ENCODE measurements at regions not wholly inside any gene's neighbourhood (a gene's known extent, or its start where the extent isn't known, plus 50 kb on each side); places are given as distances from the start of the nearest gene placed in this dataset.
"Not testable (repeated sequence)": the region's sequence is repeated elsewhere in the genome, so short reads cannot be mapped to it uniquely, and the experiment has no call there.

DNA sequence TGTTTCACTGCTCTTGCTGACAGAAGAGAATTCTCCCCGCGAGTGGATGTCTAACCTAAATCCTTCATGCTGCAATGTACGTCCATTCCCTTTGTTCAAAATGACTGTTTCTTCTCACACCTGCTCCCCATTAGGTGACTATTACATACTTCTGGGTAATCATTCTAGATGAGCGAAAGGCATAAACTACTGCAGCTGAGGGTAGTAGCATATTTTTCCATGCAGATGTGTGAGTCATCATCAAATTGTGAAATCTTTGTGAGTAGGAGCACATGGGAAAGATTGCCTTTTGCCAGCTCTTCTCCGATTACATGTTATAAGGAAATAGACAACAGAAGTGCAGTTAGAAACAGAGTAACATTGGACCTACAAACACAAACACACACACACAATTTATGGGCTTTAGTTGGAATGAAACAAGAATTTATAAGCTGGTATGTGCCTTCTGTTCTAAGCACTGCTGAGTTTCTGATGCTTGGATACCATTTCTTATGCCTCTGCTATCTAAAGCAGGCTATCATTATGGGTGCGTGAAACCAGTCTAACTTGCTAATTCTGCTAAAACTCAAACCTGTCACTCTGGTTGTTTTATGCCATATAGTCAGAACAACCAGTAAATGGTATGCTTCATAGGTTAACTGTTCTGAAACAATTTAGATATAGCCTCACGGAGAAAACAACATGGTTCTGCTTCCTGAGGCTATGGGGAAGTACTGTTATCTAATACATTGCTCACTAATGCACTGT, 346.9 kb upstream of the PSMD7 start:
- DNase-seq (ENCODE audit: low read depth) = no peak

GRCh38 chr16:73945631-73946030, 351.0 kb upstream of the PSMD7 start:
- DNase-seq (ENCODE audit: low read depth) = no peak

DNA sequence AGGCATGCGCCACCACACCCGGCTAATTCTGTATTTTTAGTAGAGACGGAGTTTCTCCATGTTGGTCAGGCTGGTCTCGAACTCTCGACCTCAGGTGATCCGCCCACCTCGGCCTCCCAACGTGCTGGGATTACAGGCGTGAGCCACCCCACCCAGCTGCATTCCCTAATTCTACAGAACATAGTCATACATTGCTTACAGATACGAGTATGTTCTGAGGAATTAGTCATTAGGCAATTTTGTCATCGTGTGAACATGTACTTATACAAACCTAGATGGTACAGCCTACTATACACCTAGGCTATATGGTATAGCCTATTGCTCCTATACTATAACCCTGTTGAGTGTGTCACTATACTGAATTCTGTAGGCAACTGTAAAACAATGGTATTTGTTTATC, 353.4 kb upstream of the PSMD7 start:
- DNase-seq (ENCODE audit: low read depth) = not testable (repeated sequence)

GRCh38 chr16:73940786-73941185, 355.8 kb upstream of the PSMD7 start:
- not testable (repeated sequence) for DNase-seq (ENCODE audit: low read depth)

DNA sequence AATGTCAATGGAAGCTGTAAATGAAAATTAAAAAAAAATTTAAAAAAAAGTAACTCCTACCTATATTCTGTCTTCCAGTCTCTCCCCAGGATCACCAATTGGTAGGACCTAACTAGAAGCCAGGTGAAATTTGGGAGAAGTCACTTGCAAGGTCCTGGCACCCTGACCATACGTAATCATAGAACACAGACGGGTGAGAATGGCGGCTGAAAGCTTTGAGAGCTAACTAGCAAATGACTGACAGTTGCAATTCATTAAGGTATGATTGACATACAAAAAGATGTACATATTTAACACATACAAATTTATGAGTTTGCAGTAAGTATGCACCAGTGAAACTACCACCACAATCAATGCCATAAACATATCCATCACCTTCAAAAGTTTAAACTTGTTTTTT, 372.7 kb upstream of the PSMD7 start:
- no peak for DNase-seq (ENCODE audit: low read depth)

GRCh38 chr16:73921295-73921694, 375.3 kb upstream of the PSMD7 start:
- no peak for DNase-seq (ENCODE audit: low read depth)

DNA sequence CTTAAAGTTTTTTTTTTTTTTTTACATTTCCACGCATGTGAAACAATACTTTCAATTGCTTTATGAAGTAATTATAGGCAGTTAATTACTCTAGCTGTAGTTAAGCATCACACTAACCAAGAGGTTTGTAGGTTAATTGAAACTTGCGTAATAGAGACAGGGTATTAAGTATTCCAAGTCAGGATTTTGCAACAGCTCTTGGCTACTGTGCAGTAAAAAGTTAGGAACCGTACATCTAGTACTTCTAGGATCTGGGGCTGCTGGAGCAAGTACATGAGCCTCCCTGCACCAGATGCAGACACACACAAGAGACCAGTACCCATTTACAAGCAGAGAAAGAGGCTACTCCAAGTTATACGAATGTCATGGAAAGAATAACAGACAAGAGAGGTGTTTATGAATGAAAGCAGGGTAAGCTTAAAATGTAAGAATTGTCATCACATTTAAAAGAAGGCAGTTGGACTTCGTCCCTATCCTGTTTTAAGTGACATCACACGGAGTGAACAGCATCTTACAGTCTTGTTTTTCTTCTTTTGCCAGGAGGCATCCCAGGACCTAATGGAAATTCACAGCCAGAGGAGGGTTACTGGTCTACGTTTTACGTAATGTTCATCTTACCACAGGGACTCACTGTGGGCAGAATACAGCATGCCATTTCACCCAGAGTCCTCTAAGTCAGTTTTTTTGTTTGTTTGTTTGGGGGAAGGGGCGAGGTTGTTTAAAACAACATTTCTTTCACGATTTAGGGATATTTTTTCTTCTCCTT, 379.6 kb upstream of the PSMD7 start:
- DNase-seq (ENCODE audit: low read depth) = no peak

DNA sequence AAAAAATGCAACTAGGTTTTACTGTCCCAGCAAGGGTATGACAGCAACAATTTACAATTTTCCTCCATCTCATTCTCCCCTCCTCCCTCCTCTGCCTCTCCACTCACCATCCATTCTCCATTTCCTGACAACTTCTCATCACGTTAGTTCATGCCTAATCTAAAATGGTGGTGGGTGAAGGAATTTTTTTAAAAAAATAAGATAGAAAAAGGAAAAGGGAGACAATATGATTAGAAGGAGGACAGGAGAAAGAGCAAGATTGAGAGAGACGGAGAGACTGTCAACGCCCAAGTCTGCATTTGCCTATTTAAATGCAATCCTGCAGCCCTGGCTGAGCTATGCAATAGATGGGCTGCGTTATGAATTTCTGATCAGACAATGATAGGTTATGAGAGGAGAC, 380.7 kb upstream of the PSMD7 start:
- no peak for DNase-seq (ENCODE audit: low read depth)

GRCh38 chr16:73915140-73915539, 381.5 kb upstream of the PSMD7 start:
- no peak for DNase-seq (ENCODE audit: low read depth)

DNA sequence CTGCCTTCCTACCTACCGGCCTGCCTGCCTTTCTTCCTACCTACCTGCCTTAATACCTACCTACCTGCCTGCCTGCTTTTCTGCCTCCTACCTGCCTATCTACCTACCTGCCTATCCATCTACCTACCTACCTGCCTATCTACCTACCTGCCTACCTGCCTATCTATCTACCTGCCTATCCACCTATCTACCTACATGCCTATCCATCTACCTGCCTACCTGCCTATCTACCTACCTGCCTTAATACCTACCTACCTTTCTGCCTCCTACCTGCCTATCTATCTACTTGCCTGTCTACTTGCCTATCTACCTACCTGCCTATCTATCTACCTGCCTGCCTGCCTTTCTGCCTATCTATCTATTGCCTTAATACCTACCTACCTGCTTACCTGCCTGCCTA, 383.8 kb upstream of the PSMD7 start:
- no peak for DNase-seq (ENCODE audit: low read depth)

- no peak for DNase-seq (ENCODE audit: low read depth)
Measured at GRCh38 chr16:73912281-73912680, 384.3 kb upstream of the PSMD7 start.

GRCh38 chr16:73909529-73910035, 387.0 kb upstream of the PSMD7 start:
- DNase-seq (ENCODE audit: low read depth) = no peak

DNA sequence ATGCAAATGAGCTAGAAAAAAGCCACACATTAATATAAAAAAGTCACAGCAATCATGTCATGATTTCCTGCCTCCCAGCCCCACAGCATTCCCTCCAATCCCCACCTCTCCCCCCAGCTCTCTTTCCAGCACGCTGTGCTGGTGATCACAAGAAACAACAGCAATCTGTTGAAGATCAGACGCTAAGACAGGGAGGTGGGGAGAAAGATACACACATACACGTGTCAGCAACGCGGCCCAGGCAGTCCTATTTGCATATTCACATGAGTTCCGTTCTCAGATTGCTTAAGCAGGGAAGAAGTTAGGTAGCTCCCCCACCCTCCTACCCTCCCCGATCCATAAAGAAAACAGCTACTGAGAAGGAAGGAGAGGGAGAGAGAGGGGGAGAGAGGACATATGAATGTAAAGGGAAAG, 405.5 kb upstream of the PSMD7 start:
- no peak for DNase-seq (ENCODE audit: low read depth)

GRCh38 chr16:73890186-73891128, 406.2 kb upstream of the PSMD7 start:
- no peak for DNase-seq (ENCODE audit: low read depth)

- no peak for DNase-seq (ENCODE audit: low read depth)
Measured at GRCh38 chr16:73888840-73889490, 407.6 kb upstream of the PSMD7 start.

- DNase-seq (ENCODE audit: low read depth) = no peak
Measured at GRCh38 chr16:73887911-73888310, 408.7 kb upstream of the PSMD7 start.

- DNase-seq (ENCODE audit: low read depth) = no peak
Measured at GRCh38 chr16:73886426-73886825, 410.2 kb upstream of the PSMD7 start.

DNA sequence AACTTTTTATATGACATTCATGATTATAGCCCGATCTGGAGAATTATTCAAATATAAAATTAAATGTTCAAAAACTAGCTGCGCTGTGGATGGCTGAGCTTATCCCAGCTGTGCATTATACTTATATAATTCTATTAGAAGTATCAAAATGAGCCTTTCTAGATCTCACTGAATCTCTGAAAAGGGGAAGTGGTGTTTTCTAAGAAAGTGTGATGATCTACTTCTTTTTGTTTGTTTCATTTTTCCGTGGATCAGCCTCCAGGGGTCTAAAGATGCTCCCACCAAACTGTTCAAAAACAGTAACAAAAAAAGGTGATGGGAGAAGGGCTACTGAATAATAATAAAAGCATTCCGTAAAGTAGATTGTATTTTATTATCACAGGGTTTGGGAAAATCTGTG, 411.3 kb upstream of the PSMD7 start:
- DNase-seq (ENCODE audit: low read depth) = no peak

DNA sequence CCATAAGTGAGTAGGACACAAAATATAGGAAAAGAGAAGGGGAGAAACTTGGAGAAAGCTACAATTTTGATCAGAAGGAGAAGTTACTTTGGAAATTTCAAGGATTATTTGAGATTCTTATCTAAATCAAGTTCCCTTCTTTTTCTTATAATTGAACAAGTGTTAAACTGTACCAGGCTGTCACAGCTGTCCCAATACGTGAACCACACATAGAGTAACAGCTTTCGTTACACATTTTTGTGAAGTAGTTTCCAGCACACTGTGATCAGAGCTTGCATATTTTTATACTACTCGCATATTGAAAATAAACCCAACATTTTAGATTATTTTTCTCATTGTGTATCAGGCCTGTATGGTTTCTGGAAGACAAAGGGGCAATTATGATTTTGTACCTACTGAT, 412.8 kb upstream of the PSMD7 start:
- no peak for DNase-seq (ENCODE audit: low read depth)

GRCh38 chr16:73883126-73883525, 413.5 kb upstream of the PSMD7 start:
- DNase-seq (ENCODE audit: low read depth) = no peak

- DNase-seq (ENCODE audit: low read depth) = no peak
Measured at GRCh38 chr16:73882651-73883050, 414.0 kb upstream of the PSMD7 start.

DNA sequence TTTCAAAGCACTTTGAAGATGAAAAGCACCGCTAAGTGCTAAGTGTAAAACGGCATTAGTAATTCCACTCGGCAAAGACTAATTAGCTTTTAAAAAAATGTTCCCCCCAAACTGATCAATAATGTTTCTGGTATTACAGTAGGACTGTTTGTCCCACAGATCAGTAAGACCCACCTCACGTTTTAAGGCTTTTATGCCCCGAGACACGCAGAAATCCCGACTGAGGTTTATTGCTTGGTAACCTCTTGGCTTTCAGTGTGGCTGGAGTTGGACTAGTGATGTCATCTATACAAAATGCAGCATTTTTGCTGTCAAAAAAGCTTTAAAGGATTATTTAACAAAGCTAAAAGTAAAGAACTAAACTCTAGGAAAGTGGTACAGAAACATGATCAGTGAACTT, 414.6 kb upstream of the PSMD7 start:
- no peak for DNase-seq (ENCODE audit: low read depth)

Data from stimulated activated CD8-positive, alpha-beta memory T cell treated with anti-CD3 and anti-CD28 coated beads, Interleukin-15, amount 100 ng/mL, for 1 hour (primary cell).